ENCODE measurements at regions not wholly inside any gene's neighbourhood (a gene's known extent, or its start where the extent isn't known, plus 50 kb on each side); places are given as distances from the start of the nearest gene placed in this dataset.

GRCh38 chr4:181278941-181279340 lies 964.3 kb upstream of the TENM3 start:
- DNase-seq: no peak

DNA sequence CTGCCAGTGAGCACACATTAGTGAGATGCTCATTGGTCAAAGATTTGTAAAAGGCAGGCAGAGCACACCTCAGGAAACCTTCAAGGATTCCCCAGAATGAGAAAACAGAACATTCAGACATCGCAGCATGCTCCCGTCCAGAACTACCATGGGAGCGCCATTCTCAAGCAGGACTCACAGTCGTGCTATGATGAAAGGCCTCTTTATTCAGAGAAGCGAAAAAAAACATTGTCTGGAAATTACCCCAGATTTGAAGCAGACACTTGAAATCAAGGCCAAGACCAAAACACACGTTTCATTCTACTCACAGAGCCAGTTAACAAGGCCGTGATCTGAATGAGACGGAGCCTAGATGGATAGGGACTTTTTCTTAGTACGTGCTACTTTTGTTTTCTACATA lies 961.8 kb upstream of the TENM3 start:
- peak; percentile 25 to 57 for DNase-seq

DNA sequence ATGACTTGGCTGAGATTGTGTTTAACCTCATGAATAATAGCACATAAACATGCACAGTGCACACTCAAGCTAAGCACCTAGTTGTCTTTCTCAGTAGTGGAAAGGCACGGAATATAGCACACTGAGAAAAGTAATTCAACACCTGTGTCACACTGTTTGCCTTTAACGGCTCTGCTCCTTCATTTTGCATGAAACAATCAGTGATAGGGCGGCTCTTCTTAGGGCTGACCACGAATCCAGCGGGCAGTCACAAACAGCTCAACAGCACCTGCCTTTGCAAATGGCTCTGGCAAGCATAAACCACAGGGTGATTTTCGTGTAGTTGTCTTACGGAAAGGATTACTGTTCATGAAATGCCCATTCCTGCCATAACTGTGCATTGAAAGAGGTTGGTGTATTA lies 954.0 kb upstream of the TENM3 start:
- no peak for DNase-seq

DNA sequence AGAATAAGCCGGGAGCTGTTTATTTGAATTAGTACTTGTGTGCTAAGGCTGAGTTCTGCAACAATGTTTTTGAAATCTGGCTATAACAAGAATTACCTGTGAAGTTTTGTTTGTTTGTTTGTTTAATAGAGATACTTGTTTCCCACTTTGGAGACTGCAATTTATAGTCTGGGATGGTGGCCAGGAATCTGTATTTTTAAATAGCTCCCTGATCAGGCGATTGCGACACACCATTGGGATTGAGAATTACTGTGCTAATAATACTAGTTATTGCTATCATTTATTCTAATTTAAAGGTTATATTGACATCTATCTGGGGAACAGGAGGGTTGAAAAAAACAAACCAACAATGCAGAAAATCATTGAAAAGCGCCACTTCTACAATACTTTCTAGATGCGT lies 951.6 kb upstream of the TENM3 start:
- DNase-seq: no peak

DNA sequence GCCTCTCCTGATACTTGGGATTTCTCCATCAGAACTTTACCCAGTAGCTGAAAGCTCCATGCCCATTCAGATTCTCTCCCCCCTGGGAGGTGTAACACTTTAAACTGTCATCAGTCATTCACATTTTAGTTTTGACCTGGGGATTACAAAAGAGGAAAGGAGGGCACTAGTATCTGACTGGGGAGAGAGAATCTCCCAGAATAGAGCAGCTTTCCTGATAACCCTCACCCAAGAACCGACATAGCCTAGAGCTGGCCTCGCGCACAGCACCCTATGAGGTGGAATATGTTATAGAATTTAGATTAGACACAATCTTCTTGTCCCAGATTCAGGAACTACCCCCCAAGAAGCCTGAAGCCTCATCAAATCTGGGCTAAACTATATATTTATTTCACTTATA lies 950.2 kb upstream of the TENM3 start:
- no peak for DNase-seq

DNA sequence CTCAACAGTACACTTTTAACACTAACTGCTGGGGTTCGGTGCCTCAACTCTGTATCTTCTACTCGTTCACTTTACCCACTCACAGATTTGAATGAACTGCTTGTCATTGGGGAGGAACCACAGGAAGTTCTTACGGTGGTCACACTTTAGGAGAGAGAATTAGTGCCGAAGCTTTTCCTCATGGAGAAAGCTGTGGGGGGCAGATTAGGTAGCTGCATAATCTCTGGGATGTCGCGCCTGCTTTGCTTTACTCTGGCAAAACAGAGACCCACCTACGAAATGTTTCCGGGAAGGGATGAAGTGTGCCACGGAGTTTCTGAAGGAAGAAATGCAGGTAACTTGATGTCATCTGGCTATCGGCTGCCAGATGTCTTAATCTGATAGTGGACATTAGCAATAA lies 949.7 kb upstream of the TENM3 start:
- no peak for DNase-seq

DNA sequence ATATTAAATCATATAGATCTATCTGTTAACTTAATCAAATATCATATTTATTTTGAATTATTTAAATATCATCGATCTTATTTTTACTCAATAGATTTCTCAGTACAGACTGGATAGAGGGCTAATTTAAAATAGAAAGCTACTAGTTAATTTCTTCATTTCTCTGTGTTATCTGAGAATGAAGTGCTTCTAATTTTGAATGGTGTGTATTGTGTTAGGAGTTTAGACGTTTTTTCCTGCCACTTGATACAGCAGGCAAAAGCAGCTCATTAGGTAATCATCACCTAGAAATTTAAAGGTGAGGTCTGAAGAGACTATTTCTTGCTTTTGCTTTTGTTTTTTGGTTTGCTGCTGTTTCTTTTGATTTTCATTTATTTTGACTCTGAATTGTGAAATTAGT lies 948.8 kb upstream of the TENM3 start:
- DNase-seq: no peak

GRCh38 chr4:181301735-181302710 lies 941.2 kb upstream of the TENM3 start:
- DNase-seq: no peak

GRCh38 chr4:181307824-181308223 lies 935.4 kb upstream of the TENM3 start:
- DNase-seq: no peak

DNA sequence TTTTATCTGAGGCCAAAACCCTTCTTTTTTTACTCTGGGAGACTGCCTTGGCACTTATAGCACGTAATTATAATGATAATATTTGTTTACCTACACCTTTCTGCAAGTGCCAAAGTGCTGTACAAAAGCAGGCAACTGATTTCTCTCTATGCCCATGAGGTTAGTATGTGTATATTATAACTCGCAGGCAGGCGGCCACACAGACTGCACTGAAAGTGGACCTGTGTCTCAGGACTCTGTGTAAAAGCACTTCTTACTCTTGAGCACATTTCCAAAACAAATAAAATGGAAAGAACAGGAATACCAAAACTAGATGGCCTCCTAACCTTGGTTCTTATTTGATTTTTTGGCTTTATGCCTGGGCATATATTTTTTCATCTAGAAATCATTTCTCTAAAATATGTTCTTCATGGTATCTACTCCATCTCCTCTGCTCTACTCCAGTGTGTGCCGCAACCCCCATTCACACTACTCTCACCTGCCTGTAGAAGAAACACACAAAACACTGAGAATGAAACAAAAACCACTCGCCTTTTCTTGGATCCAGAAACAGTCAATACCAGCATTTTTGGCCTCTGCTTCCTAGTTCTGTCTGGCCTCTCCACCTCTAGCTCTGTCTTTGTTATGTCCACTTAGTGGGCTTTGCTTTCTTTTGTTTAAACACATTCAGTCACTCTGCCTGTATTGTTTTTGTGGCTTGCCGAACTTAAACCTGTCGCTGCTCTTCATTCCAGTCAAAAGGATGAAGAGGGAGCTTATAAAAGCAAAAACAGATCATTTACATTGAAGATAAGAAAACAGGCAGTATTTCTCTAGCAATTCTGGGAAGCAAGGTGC lies 934.5 kb upstream of the TENM3 start:
- DNase-seq: no peak

DNA sequence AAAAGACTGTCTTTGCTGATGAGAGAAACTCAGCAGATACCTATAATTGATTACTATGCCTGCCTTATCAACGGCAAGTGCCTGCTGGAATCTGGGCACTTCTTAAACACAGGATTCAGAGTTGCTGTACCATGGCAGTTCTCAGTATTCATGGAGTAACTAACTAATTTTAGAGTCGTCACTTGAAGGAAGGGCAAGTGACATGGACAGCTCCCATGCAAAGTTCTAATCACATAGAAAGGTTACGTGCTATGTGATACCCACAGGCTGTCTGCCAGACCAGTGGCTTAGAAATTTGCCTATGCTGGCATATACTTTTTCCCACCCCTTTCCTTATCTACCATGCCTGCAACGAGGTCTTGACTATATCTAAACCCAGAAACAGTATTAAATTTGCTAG lies 931.1 kb upstream of the TENM3 start:
- DNase-seq: no peak

- DNase-seq: no peak
These were observed 923.6 kb upstream of the TENM3 start for GRCh38 chr4:181319629-181320028.

- DNase-seq: no peak
These were observed 920.1 kb upstream of the TENM3 start for GRCh38 chr4:181323061-181323460.

DNA sequence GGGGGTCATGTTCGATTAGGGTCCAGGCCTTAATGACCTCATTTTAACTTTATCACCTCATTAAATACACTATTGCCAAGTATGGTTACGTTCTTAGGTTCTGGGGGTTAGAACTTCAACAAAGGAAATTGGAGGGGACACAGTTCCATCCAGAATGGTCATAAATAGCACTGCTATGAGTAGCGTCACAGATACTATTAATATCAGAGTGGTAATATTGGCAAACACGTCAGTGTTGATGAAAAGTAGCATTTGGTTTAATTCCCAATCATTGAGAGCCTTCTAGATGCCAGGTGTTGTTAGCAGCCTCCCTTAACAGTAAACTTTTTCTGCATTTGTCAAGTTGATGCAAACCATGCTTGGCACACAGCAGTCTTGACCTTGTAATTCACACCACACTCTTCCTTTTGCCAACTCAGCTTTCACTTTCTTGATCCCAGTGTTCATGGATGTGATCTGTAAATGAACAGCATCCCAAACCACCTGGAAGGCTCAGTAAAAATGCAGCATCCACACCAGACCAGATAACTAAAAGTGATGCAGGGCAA lies 912.5 kb upstream of the TENM3 start:
- DNase-seq: no peak

DNA sequence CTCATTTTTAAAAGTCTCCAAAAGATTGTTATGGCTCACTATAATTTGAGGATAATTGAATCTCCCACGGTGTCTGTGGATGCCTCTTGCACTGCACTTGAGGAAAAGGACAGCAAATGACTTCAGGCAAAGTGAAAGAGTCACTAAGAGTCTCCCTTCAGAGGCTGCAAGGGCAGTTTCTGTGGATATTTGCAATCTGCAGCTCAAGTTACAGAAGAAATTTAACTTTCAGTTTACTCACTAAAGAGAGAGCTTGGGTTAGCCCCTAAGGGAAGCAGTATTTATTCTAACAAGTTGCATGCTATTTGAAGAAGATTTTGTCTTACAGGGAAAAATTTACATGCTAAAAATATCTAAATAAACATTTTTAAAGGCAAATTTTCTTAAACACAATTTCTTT lies 912.0 kb upstream of the TENM3 start:
- DNase-seq: no peak

DNA sequence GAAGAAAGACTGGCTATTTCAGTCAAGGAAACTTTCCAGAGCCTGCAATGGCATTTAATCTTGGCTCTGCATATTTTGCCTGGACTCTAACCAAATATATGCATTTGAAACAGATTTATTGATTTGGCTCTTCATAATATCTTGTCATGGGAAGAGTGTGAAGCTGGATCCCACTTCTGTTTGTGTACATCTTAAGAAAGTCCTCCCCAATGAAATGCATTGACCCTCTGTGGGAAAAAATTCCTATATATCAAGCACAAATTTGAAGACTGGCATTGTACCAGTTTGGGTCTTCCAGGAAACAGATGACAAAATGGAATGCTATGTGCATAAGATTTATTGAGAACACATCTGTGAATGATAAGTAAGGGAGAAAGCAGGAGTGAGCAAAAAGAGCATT lies 897.3 kb upstream of the TENM3 start:
- no peak for DNase-seq

DNA sequence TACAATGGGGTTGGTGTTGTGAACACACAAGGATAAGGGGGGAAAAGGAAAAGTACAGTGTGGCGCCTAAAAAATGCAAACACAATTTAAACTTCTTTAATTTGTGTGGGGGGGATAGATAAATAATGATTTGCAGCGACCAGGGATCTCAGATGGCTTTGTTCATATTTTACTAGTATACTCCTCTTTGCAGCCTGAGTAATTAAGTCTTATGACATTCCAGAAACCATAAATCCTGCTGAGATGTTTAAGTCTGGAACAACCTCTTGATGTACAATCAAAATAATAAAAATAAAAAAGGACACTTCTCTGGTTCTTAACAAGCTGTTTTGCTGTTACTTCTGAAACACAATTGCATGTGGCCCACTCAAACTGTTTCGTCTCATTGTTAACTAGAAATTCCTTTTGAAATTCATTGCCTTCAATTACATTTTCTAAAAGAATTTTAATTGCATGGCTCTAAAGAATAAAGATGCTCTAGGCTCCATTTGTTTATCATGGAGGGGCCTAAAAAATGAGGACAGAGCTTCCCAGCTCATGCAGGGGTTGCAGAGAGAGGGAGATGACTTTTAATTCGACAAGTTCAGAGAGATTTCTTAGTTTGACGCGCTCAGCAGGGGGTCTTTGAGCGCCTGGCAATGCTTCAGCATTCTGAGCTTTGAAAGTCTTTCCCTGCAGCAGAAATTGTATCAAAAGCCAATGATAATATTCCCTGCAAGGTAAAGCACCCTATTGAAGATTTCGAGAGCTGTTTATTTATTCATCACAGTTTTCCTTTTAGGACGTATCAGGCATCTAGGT lies 892.4 kb upstream of the TENM3 start:
- no peak for DNase-seq

DNA sequence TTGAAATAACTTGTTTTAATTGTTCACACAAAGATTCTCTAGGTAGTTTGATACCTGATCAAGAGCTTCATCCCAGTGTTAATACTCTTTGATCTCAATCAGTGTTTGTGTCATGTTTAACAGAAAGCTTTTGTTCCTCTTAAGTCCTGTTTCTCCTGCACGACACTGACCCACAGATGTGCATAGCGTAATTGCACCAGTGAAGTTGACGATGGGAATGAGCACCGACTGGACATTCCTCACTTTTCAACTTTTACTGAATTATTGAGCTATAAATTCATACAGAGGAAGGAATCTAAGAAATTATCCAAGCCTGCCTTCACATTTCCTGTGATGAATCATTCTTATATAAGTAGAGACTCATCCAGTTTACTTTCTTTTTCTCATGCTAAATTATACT lies 878.7 kb upstream of the TENM3 start:
- DNase-seq: no peak

- no peak for DNase-seq
These were observed 877.5 kb upstream of the TENM3 start for GRCh38 chr4:181365671-181366070.

GRCh38 chr4:181372014-181372413 lies 871.2 kb upstream of the TENM3 start:
- DNase-seq: no peak

DNA sequence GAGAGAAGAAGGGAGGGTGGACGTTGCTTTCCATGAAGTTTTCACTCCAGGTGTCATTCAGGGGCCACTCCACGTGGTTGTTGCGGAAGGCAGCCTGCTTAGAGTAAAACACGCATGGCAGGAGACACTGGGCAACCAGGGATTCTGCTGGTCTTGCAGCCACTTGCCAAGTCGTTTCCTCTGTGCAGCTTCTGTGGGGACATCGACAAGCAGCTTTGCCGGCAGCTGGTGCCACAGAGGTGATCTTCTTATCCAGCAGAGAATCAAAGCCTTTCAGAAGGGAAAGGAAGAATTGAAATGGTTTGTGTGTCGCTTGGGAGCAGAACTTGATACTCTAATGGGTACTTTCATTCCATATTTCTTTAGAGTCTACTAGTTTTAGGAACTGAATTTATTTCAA lies 867.1 kb upstream of the TENM3 start:
- DNase-seq: no peak

DNA sequence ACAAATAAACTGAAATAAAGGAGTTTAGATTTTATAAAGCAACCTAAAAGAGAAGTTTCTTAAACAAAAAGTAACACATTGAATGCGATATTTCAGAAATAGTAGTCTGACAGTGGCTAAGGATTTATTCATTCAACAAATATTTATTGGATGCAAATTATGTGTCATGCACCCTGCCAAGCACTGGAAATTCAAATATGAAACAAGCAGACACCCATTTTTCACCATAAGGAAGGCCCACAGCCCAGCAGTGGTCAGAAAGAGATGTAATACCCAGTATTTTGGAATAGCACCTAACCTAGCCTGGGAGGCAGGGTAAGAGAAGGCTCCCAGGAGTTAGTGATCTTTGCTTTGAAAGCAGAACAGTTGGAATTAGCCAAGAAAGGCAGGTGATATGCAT lies 855.1 kb upstream of the TENM3 start:
- DNase-seq: no peak

DNA sequence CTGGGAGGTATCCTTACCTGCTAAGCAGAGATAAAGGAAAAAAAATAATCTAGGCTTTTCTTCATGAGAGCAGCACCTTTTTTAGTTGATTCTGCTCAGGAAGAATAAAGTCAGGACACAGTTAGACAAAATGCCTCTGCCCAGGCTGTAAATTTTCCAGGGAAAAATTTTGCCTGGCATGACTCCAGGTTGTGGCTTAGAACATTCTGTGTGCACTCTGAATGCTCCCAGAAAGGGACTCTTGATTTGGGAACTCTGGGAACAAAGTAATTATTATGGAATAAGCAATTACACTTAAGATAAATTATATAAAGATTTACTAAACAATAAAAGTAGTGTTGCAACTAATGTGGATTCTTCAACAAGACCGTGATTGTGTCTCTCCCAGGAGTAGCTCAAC lies 826.2 kb upstream of the TENM3 start:
- no peak for DNase-seq
